Activated CD4-positive, alpha-beta T cell treated with anti-CD3 and anti-CD28 coated beads, Interleukin-10, Interleukin-2, amounts not matched to agents 100 ng/mL and 50 ng/mL, durations not matched to agents 16 hours and 8 hours (primary cell): ENCODE measurements at regions not wholly inside any gene's neighbourhood (a gene's known extent, or its start where the extent isn't known, plus 50 kb on each side); places are given as distances from the start of the nearest gene placed in this dataset.
"Not testable (repeated sequence)": the region's sequence is repeated elsewhere in the genome, so short reads cannot be mapped to it uniquely, and the experiment has no call there.

ENCODE experiments used
- DNase-seq: peaks from one replicate; pipeline ENCODE4 v3.0.0-alpha.2; 2020

- no peak for DNase-seq
These were observed 148.6 kb upstream of the CNKSR2 start for GRCh38 chrX:21225643-21226042.

GRCh38 chrX:21228974-21229373 lies 145.2 kb upstream of the CNKSR2 start:
- not testable (repeated sequence) for DNase-seq

DNA sequence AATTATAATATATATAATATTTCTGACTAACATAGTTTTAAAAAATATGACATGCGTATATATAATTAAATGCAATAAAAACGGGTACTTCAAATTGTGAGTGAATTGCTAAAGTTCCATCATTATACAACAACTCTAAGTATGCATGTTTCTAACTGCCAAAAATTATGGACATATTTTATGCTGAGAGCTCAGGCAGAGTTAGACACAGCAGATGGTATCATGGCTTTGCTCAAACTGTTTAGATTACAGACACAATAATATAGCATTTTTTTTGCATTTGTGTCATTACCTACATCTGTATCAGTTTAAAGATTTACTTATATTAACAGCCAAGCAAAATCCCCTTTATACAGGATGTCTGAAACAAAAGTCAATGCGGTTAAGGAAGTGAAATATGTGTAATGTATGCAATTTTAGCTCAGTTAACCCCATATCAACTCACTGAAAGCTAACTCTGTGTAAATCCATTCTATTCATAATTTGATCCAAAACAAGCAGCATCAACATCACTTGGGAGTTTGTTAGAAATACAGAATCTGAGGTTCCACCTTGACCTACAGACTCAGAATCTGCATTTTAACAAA lies 119.1 kb upstream of the CNKSR2 start:
- no peak for DNase-seq

DNA sequence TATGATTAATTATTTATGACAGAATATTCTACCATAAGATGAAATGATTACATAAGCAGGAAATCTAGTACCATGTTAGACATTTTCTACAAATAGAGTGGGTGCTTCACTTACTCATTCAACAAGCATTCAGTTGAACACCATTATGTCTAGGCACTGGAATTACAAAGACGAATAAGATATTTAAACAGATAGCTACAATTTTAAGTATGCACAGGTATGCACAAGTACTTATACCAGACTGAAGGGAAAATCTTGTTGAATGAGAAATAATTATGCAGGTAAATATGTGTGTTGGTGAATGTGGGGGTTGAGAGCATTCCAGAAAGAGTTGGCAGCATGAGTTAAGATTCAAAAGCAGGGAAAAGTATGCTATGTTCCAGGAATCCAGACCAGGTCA lies 107.3 kb upstream of the CNKSR2 start:
- DNase-seq, result no peak

- DNase-seq, result no peak
These were observed 97.3 kb upstream of the CNKSR2 start for GRCh38 chrX:21276736-21277433.

GRCh38 chrX:21289232-21289631 lies 85.0 kb upstream of the CNKSR2 start:
- no peak for DNase-seq

DNA sequence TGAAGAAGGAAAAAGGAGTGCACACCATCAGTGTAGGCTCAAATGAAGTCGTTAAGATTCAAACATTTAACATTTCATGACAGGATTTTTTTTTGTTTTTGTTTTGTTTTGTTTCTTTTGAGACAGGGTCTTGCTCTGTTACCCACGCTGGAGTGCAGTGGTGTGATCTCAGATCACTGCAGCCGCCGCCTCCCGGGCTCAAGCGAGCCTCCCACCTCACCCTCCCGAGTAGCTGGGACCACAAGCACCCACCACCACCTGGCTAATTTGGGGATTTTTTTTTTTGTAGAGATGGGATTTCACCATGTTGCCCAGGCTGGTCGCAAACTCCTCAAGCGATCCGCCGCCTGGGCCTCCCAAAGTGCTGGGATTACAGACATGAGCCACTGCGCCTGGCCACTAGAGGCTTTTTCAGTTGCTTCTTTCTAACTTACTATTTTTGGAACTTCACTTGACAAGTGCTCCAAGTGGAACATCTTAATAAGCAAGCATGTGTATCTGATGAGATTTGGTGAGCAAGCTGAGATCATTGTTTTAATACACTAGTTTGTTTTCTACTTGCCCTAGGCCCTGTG lies 78.9 kb upstream of the CNKSR2 start:
- DNase-seq, result no peak

DNA sequence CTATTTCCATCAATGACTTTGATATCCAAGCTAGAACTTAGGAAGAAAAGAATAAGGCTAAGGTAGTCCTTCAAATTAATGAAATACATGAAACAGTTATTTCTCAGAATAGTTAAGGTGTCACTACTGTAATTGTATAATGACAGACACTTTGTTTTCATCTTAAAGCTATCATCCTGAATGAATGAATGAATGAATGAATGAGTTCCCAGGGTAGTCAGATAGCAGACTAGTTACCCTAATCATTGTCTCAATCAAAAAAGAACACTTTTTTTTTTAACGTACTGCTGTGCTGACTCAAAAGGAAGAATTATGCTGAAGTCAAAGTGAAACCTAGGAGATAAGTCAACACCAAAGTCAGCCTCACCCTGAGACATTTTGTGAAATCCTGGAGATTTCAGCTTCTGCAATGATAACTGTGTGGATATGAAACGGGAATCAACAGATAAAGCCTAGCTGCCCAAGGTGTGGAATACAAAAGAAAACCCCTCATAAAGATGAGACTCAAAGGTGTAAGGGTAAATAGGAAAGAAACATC lies 68.3 kb upstream of the CNKSR2 start:
- DNase-seq, result peak; percentile 50

DNA sequence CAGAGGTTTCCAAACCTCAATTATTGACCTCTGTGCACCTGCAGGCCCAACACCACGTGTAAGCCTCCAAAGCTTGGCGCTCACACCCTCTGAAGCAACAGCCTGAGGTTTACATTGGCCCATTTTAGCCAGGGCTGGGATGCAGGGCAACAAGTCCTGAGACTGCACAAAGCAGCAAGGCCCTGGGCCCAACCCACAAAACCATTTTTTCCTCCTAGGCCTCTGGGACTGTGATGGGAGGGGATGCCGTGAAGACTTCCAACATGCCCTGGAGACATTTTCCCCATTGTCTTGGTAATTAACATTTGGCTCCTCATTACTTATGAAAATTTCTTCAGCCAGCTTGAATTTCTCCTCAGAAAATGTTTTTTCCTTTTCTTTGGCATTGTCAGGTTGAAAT lies 54.9 kb upstream of the CNKSR2 start:
- no peak for DNase-seq
